K562 (cell line): ENCODE measurements at regions not wholly inside any gene's neighbourhood (a gene's known extent, or its start where the extent isn't known, plus 50 kb on each side); places are given as distances from the start of the nearest gene placed in this dataset.

Source experiments
- CREM ChIP-seq: IDR thresholded peaks from 2 replicates; pipeline ENCODE4 v1.6.1; 2014; ENCODE audit warnings: antibody characterized with exemption, low read depth
- FOXM1 ChIP-seq, 2 experiments: fragments of 450-650 bp in 1 of 2; sonication (generic) in 1 of 2; formaldehyde crosslinking in 1 of 2; IDR thresholded peaks; 2 replicates each; pipeline versions ENCODE4 v1.6.1 to v1.9.0; 2017 to 2022; ENCODE audit warnings: low read depth in 2 of 2, mild to moderate bottlenecking in 2 of 2, missing genetic modification reagents in 1 of 2, moderate library complexity in 1 of 2
- HDAC3 ChIP-seq: fragments of 450-650 bp; IDR thresholded peaks from 2 replicates; pipeline ENCODE4 v1.6.1; 2018; ENCODE audit warnings: borderline replicate concordance, mild to moderate bottlenecking, moderate library complexity; ENCODE audit not compliant: partially characterized antibody
- HNRNPL ChIP-seq: fragments of 200-400 bp; formaldehyde crosslinking; IDR thresholded peaks from 2 replicates; pipeline ENCODE4 v1.6.1; 2017; ENCODE audit warnings: low read depth, mild to moderate bottlenecking, low read length
- LEF1 ChIP-seq: fragments of 450-650 bp; IDR thresholded peaks from 2 replicates; pipeline ENCODE4 v1.6.1; 2016; ENCODE audit warnings: mild to moderate bottlenecking
- MCM2 ChIP-seq: fragments of 450-650 bp; IDR thresholded peaks from 2 replicates; pipeline ENCODE4 v1.6.1; 2017; ENCODE audit warnings: low read depth, mild to moderate bottlenecking
- MECOM ChIP-seq: fragments of 250-450 bp; sonication (Bioruptor Pico); IDR thresholded peaks from 2 replicates; pipeline ENCODE4 v1.8.0; 2022; ENCODE audit warnings: inconsistent platforms
- MNT ChIP-seq, 2 experiments: fragments of 450-650 bp; conservative IDR thresholded peaks; 2 replicates each; pipeline ENCODE4 v1.6.1; 2017; ENCODE audit warnings: mild to moderate bottlenecking in 2 of 2, moderate library complexity in 2 of 2
- MTA3 ChIP-seq: fragments of 450-650 bp; formaldehyde crosslinking; IDR thresholded peaks from 2 replicates; pipeline ENCODE4 v1.6.1; 2017; ENCODE audit warnings: mild to moderate bottlenecking, borderline replicate concordance
- MYNN ChIP-seq, 2 experiments: sonication (generic); formaldehyde crosslinking in 1 of 2; IDR thresholded peaks; 2 replicates each; pipeline versions ENCODE4 v1.5.0 to v1.6.1; 2016 to 2020; ENCODE audit warnings: antibody characterized with exemption in 1 of 2, missing genetic modification reagents in 1 of 2
- NCOA2 ChIP-seq, 2 experiments: fragments of 450-650 bp; IDR thresholded peaks; 2 replicates each; pipeline ENCODE4 v1.6.1; 2018; ENCODE audit warnings: mild to moderate bottlenecking in 2 of 2, moderate library complexity in 1 of 2; ENCODE audit not compliant: partially characterized antibody in 2 of 2
- NFE2 ChIP-seq: IDR thresholded peaks from 2 replicates; pipeline ENCODE4 v1.6.1; 2014; ENCODE audit warnings: antibody characterized with exemption, low read depth
- PRMT5 ChIP-seq: sonication (generic); formaldehyde crosslinking; IDR thresholded peaks from 2 replicates; pipeline ENCODE4 v1.5.0; 2020; ENCODE audit warnings: missing genetic modification reagents
- RBM14 ChIP-seq: fragments of 200-400 bp; formaldehyde crosslinking; IDR thresholded peaks from 2 replicates; pipeline ENCODE4 v1.6.1; 2018; ENCODE audit warnings: low read depth, mild to moderate bottlenecking, low read length, moderate library complexity, borderline replicate concordance; ENCODE audit not compliant: insufficient read depth
- SIX5 ChIP-seq, 2 experiments: IDR thresholded peaks; 2 replicates each; pipeline ENCODE4 v1.6.1; 2011; ENCODE audit warnings: low read length in 2 of 2, borderline replicate concordance in 1 of 2, low read depth in 1 of 2, mild to moderate bottlenecking in 1 of 2, moderate library complexity in 1 of 2; ENCODE audit not compliant: insufficient read depth in 1 of 2
- ZKSCAN8 ChIP-seq: fragments of 200-800 bp; sonication (Bioruptor generic); IDR thresholded peaks from 2 replicates; pipeline ENCODE4 v1.6.1; 2016; ENCODE audit warnings: missing genetic modification characterization, missing compliant biosample characterization
- TF ChIP-seq, protein P1 (sequence below), 2 experiments: fragments of 450-650 bp; IDR thresholded peaks; 2 replicates each; pipeline ENCODE4 v1.6.1; 2016
- TF ChIP-seq, protein P2 (sequence below): fragments of 200-400 bp; formaldehyde crosslinking; IDR thresholded peaks from 2 replicates; pipeline ENCODE4 v1.6.1; 2017; ENCODE audit warnings: mild to moderate bottlenecking, low read depth, low read length, moderate library complexity

- TF ChIP-seq HNRNPL (no peak), SIX5 (IDR thresholded peaks at IDR 0.05; ENCODE audit: borderline replicate concordance in 1 of 2, insufficient read depth in 1 of 2, low read depth in 1 of 2, low read length in 2 of 2) (no peak), HDAC3 (no peak), PRMT5 (CRISPR knock-in tag) (no peak), MTA3 (0 out of 2 replicates have a peak, but pooled peaks have one; percentile 60), NFE2 (peak; percentile 74; the same call in 1 of the 2 replicates), RBM14 (no peak), FOXM1 (IDR thresholded peaks at IDR 0.05; ENCODE audit: low read depth) (no peak), FOXM1 (CRISPR knock-in tag; IDR thresholded peaks at IDR 0.05; ENCODE audit: low read depth) (no peak), ZKSCAN8 (CRISPR knock-in tag) (no peak), MYNN (IDR thresholded peaks at IDR 0.05) (no peak), MYNN (CRISPR knock-in tag; IDR thresholded peaks at IDR 0.05) (no peak), LEF1 (0 out of 2 replicates have a peak, but pooled peaks have one; percentile 48), MECOM (CRISPR knock-in tag) (0 out of 2 replicates have a peak, but pooled peaks have one; percentile 56), MCM2 (no peak), NCOA2 (IDR thresholded peaks at IDR 0.05; ENCODE audit: partially characterized antibody in 2 of 2) (peak in 1 of 2 experiments; percentile 27), MNT (conservative IDR thresholded peaks at IDR 0.05) (peak; percentile 74 to 78), CREM (no peak)
- TF ChIP-seq, protein P1, sequence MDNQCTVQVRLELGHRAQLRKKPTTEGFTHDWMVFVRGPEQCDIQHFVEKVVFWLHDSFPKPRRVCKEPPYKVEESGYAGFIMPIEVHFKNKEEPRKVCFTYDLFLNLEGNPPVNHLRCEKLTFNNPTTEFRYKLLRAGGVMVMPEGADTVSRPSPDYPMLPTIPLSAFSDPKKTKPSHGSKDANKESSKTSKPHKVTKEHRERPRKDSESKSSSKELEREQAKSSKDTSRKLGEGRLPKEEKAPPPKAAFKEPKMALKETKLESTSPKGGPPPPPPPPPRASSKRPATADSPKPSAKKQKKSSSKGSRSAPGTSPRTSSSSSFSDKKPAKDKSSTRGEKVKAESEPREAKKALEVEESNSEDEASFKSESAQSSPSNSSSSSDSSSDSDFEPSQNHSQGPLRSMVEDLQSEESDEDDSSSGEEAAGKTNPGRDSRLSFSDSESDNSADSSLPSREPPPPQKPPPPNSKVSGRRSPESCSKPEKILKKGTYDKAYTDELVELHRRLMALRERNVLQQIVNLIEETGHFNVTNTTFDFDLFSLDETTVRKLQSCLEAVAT (IDR thresholded peaks at IDR 0.05), result peak; percentile 10 to 14; a peak in 1 of 4 replicates
- TF ChIP-seq, protein P2, sequence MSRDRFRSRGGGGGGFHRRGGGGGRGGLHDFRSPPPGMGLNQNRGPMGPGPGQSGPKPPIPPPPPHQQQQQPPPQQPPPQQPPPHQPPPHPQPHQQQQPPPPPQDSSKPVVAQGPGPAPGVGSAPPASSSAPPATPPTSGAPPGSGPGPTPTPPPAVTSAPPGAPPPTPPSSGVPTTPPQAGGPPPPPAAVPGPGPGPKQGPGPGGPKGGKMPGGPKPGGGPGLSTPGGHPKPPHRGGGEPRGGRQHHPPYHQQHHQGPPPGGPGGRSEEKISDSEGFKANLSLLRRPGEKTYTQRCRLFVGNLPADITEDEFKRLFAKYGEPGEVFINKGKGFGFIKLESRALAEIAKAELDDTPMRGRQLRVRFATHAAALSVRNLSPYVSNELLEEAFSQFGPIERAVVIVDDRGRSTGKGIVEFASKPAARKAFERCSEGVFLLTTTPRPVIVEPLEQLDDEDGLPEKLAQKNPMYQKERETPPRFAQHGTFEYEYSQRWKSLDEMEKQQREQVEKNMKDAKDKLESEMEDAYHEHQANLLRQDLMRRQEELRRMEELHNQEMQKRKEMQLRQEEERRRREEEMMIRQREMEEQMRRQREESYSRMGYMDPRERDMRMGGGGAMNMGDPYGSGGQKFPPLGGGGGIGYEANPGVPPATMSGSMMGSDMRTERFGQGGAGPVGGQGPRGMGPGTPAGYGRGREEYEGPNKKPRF, result no peak
Observed at GRCh38 chr5:54738118-54738972, 220.8 kb downstream of the SNX18 start (continued).
